IMR-90 (cell line): ENCODE measurements at regions not wholly inside any gene's neighbourhood (a gene's known extent, or its start where the extent isn't known, plus 50 kb on each side); places are given as distances from the start of the nearest gene placed in this dataset.

Source experiments
- ATAC-seq: fragments of 200-7000 bp; cut with Tn5 transposase; 2 replicates; pipeline ENCODE4 v1.9.1; 2020; ENCODE audit warnings: low read depth, mild to moderate bottlenecking, moderate library complexity
- BruUV-seq: library from RNA; stranded (reverse); fragments of 400-500 nt; replicated peaks from 2 replicates; lab custom pipeline; 2021; lab: Mats Ljungman, UMichigan
- CTCF ChIA-PET: fragments of 300-600 bp; formaldehyde crosslinking; extraction: SDS; loops from one replicate; lab custom pipeline; 2021; ENCODE audit warnings: antibody characterized with exemption; lab: Yijun Ruan, JAX
- POLR2A ChIA-PET: fragments of 300-600 bp; sonication (Branson Sonifier 250); formaldehyde crosslinking; loops from one replicate; lab custom pipeline; 2022; ENCODE audit warnings: antibody characterized with exemption; ENCODE audit not compliant: unreplicated experiment; lab: Charles Lee
- DNase-seq: peaks from one replicate; pipeline ENCODE4 v3.0.0; 2013
- H2AFZ ChIP-seq: replicated peaks from 2 replicates; pipeline ENCODE3; 2013; ENCODE audit warnings: low read length, mild to moderate bottlenecking; ENCODE audit not compliant: poor library complexity
- H2AK5ac ChIP-seq: 2 replicates; pipeline ENCODE4 v1.6.1; 2013; ENCODE audit warnings: low read depth, low read length, inconsistent platforms
- H2AK9ac ChIP-seq: replicated peaks from 2 replicates; pipeline ENCODE3; 2013; ENCODE audit warnings: mild to moderate bottlenecking, low read depth, low read length, moderate library complexity; ENCODE audit not compliant: poor library complexity
- H2BK120ac ChIP-seq: 2 replicates; pipeline ENCODE4 v1.6.1; 2013; ENCODE audit warnings: low read depth, low read length, inconsistent platforms
- H2BK15ac ChIP-seq: 3 replicates; pipeline ENCODE4 v1.6.1; 2013; ENCODE audit warnings: low read depth, low read length, inconsistent platforms
- H2BK20ac ChIP-seq: 2 replicates; pipeline ENCODE4 v1.6.1; 2013; ENCODE audit warnings: low read depth, mild to moderate bottlenecking, inconsistent platforms, low read length, moderate library complexity
- H2BK5ac ChIP-seq: 2 replicates; pipeline ENCODE4 v1.6.1; 2013; ENCODE audit warnings: mild to moderate bottlenecking, low read depth, low read length, inconsistent platforms; ENCODE audit not compliant: poor library complexity, severe bottlenecking
- H3K14ac ChIP-seq: replicated peaks from 2 replicates; pipeline ENCODE4 v1.6.1; 2013; ENCODE audit warnings: low read depth, low read length, inconsistent platforms
- H3K18ac ChIP-seq: 2 replicates; pipeline ENCODE4 v1.6.1; 2013; ENCODE audit warnings: low read depth, low read length, control low read depth
- H3K23ac ChIP-seq: 2 replicates; pipeline ENCODE4 v1.6.1; 2013; ENCODE audit warnings: low read depth, low read length, inconsistent platforms
- H3K27ac ChIP-seq: 2 replicates; pipeline ENCODE4 v1.5.1; 2013; ENCODE audit warnings: mild to moderate bottlenecking, control low read depth, low read length; ENCODE audit not compliant: insufficient read depth
- H3K27me3 ChIP-seq: 2 replicates; pipeline ENCODE4 v1.6.1; 2013; ENCODE audit warnings: low read length; ENCODE audit not compliant: control insufficient read depth, insufficient read depth
- H3K36me3 ChIP-seq: 2 replicates; pipeline ENCODE4 v1.6.1; 2013; ENCODE audit warnings: low read length, mixed read lengths; ENCODE audit not compliant: control insufficient read depth, insufficient read depth
- H3K4ac ChIP-seq: 2 replicates; pipeline ENCODE4 v1.6.1; 2013; ENCODE audit warnings: low read depth, low read length, inconsistent platforms
- H3K4me1 ChIP-seq: 2 replicates; pipeline ENCODE4 v1.6.1; 2013; ENCODE audit warnings: low read length, mixed read lengths; ENCODE audit not compliant: control insufficient read depth, insufficient read depth
- H3K4me2 ChIP-seq: 2 replicates; pipeline ENCODE4 v1.6.1; 2013; ENCODE audit warnings: low read depth, mild to moderate bottlenecking, control low read depth, low read length, moderate library complexity
- H3K4me3 ChIP-seq: 2 replicates; pipeline ENCODE4 v1.5.1; 2013; ENCODE audit warnings: low read depth, mild to moderate bottlenecking, control low read depth, low read length, moderate library complexity; ENCODE audit not compliant: insufficient read depth
- H3K56ac ChIP-seq: 2 replicates; pipeline ENCODE4 v1.6.1; 2013; ENCODE audit warnings: low read length, inconsistent platforms; ENCODE audit not compliant: insufficient read depth; ENCODE audit errors: extremely low read depth
- H3K79me1 ChIP-seq, 2 experiments: 2 replicates each; pipeline ENCODE4 v1.6.1; 2013; ENCODE audit warnings: low read length in 2 of 2, inconsistent platforms in 1 of 2, low read depth in 1 of 2
- H3K9ac ChIP-seq: 2 replicates; pipeline ENCODE4 v1.6.1; 2013; ENCODE audit warnings: low read depth, low read length, control low read depth
- H3K9me1 ChIP-seq: 2 replicates; pipeline ENCODE4 v1.6.1; 2013; ENCODE audit warnings: low read length, inconsistent platforms; ENCODE audit not compliant: insufficient read depth
- H3K9me3 ChIP-seq: 2 replicates; pipeline ENCODE4 v1.6.1; 2013; ENCODE audit warnings: low read length; ENCODE audit not compliant: control insufficient read depth, insufficient read depth
- H4K20me1 ChIP-seq: 2 replicates; pipeline ENCODE4 v1.6.1; 2013; ENCODE audit warnings: low read length, inconsistent platforms; ENCODE audit not compliant: insufficient read depth
- H4K5ac ChIP-seq: 2 replicates; pipeline ENCODE4 v1.6.1; 2013; ENCODE audit warnings: mild to moderate bottlenecking, low read depth, low read length, control low read depth
- H4K8ac ChIP-seq, 2 experiments: 2 replicates each; pipeline ENCODE4 v1.6.1; 2013; ENCODE audit warnings: low read depth in 2 of 2, low read length in 2 of 2, control low read depth in 1 of 2, inconsistent platforms in 1 of 2
- H4K91ac ChIP-seq: 2 replicates; pipeline ENCODE4 v1.6.1; 2013; ENCODE audit warnings: low read depth, low read length, inconsistent platforms; ENCODE audit not compliant: insufficient read depth
- BHLHE40 ChIP-seq: fragments of 150-350 bp; IDR thresholded peaks from 2 replicates; pipeline ENCODE4 v1.6.1; 2016; ENCODE audit warnings: mild to moderate bottlenecking, low read depth, low read length
- CEBPB ChIP-seq: IDR thresholded peaks from 2 replicates; pipeline ENCODE4 v1.6.1; 2012; ENCODE audit warnings: low read depth, low read length, improper control_type of control experiment
- CHD1 ChIP-seq: IDR thresholded peaks from 2 replicates; pipeline ENCODE4 v1.6.1; 2012; ENCODE audit warnings: low read depth, low read length, improper control_type of control experiment
- FOS ChIP-seq: fragments of 150-350 bp; IDR thresholded peaks from 2 replicates; pipeline ENCODE4 v1.6.1; 2016; ENCODE audit warnings: low read depth, low read length
- MAFK ChIP-seq: IDR thresholded peaks from 2 replicates; pipeline ENCODE4 v1.6.1; 2012; ENCODE audit warnings: low read depth, low read length, improper control_type of control experiment
- MAZ ChIP-seq: IDR thresholded peaks from 2 replicates; pipeline ENCODE4 v1.6.1; 2012; ENCODE audit warnings: low read depth, mild to moderate bottlenecking, low read length, improper control_type of control experiment, moderate library complexity, borderline replicate concordance
- MXI1 ChIP-seq: IDR thresholded peaks from 2 replicates; pipeline ENCODE4 v1.6.1; 2012; ENCODE audit warnings: low read depth, mild to moderate bottlenecking, low read length, moderate library complexity, borderline replicate concordance
- NFE2L2 ChIP-seq: fragments of 150-350 bp; IDR thresholded peaks from 2 replicates; pipeline ENCODE4 v1.6.1; 2016; ENCODE audit warnings: low read depth, mild to moderate bottlenecking, low read length
- POLR2A ChIP-seq: IDR thresholded peaks from 2 replicates; pipeline ENCODE4 v1.6.1; 2012; ENCODE audit warnings: mild to moderate bottlenecking, low read depth, low read length
- RAD21 ChIP-seq: IDR thresholded peaks from 2 replicates; pipeline ENCODE4 v1.6.1; 2012; ENCODE audit warnings: low read length, improper control_type of control experiment
- RCOR1 ChIP-seq: IDR thresholded peaks from 2 replicates; pipeline ENCODE4 v1.6.1; 2012; ENCODE audit warnings: mild to moderate bottlenecking, low read length, improper control_type of control experiment; ENCODE audit not compliant: insufficient replicate concordance
- RFX5 ChIP-seq: IDR thresholded peaks from 2 replicates; pipeline ENCODE4 v1.8.0; 2012; ENCODE audit warnings: low read depth, mild to moderate bottlenecking, low read length, moderate library complexity
- SMC3 ChIP-seq: fragments of 150-350 bp; IDR thresholded peaks from 2 replicates; pipeline ENCODE4 v1.6.1; 2016; ENCODE audit warnings: low read depth, mild to moderate bottlenecking, antibody characterized with exemption, low read length, moderate library complexity
- WGBS, 2 experiments: methylation state at CpG; one replicate each; pipeline versions ENCODE4 v1.1.5 to v1.1.7; 2013; ENCODE audit warnings: missing lambda C conversion rate in 2 of 2; ENCODE audit not compliant: insufficient read length in 1 of 2; ENCODE audit errors: extremely low coverage in 2 of 2; 5-methylcytosine and 5-hydroxymethylcytosine counted together
- dilution Hi-C: fragments of 300-500 bp; cut with HindIII; formaldehyde crosslinking; loops from one replicate; pipeline ENCODE4 v1.14.3; 2018; ENCODE audit warnings: low sequenced_read_pairs; ENCODE audit not compliant: unreplicated experiment
- in situ Hi-C: fragments of 300-500 bp; cut with MboI; formaldehyde crosslinking; loops from 3 replicates; pipeline ENCODE4 v1.14.3; 2019; ENCODE audit warnings: low sequenced_read_pairs, inconsistent platforms, mixed read lengths
- intact Hi-C: fragments of 100-400 bp; cut with micrococcal nuclease; formaldehyde crosslinking; loops from 2 replicates; pipeline ENCODE4 v1.10.0; 2022
- TF ChIP-seq, protein P1 (sequence below): fragments of 150-350 bp; IDR thresholded peaks from 2 replicates; pipeline ENCODE4 v1.6.1; 2017; ENCODE audit warnings: mild to moderate bottlenecking, antibody characterized with exemption, low read length, low read depth
- TF ChIP-seq, protein P2 (sequence below): conservative IDR thresholded peaks from 2 replicates; pipeline ENCODE4 v1.5.1; 2012; ENCODE audit warnings: mild to moderate bottlenecking, low read depth, low read length, improper control_type of control experiment
- TF ChIP-seq, protein P3 (sequence below): fragments of 150-350 bp; IDR thresholded peaks from 2 replicates; pipeline ENCODE4 v1.6.1; 2016; ENCODE audit warnings: low read depth, mild to moderate bottlenecking, low read length, moderate library complexity, borderline replicate concordance

DNA sequence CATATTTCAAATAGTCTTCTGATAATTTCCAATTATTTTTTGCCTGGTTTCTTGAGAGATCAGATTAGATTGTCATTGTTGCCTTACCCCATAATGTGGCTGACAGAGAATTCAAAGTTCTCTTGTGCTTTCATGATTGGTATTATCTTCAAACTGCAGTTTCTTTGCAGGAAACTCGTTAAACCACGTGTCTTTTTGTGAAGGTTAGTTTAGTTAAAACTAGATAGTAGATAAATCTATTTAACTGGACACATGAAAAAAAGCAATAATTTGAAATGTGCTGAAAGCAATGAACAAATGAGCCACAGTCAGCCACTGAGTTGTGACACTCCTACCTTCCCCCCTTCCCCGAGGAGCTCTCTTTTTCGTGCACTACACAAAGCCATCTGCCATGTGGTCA lies 327.5 kb upstream of the UMPS start:
- in situ Hi-C loops (no loop called here), intact Hi-C loops (no loop called here), dilution Hi-C loops (no loop called here)
- Histone ChIP-seq H4K8ac (no peak overlapping the region), H2AFZ (no peak overlapping the region), H3K9me1 (no peaks in the 10 kb centered on the region; the same call in 1 of the 2 replicates), H3K4me3 (no peak overlapping the region), H3K56ac (no peak overlapping the region), H4K91ac (no peak overlapping the region), H3K9ac (no peak overlapping the region), H3K36me3 (no peaks in the 10 kb centered on the region), H2BK5ac (no peak overlapping the region), H4K5ac (no peak overlapping the region), H2BK20ac (no peak overlapping the region), H3K4ac (no peak overlapping the region), H3K4me1 (peaks cover 4% of the 10 kb centered on the region), H2AK5ac (no peak overlapping the region), H3K18ac (no peak overlapping the region), H2BK15ac (no peak overlapping the region), H3K23ac (no peak overlapping the region), H4K20me1 (no peaks in the 10 kb centered on the region), H2AK9ac (no peak overlapping the region), H3K4me2 (no peak overlapping the region), H3K27me3 (no peaks in the 10 kb centered on the region), H3K79me1 (no peaks in the 10 kb centered on the region), H3K27ac (no peak overlapping the region), H3K14ac (no peak overlapping the region), H3K9me3 (no peaks in the 10 kb centered on the region), H2BK120ac (no peak overlapping the region)
- no TSS peak for BruUV-seq
- TF ChIP-seq FOS (no peak), MXI1 (no peak), MAZ (no peak), CHD1 (no peak), NFE2L2 (no peak), POLR2A (no peak), CEBPB (no peak), BHLHE40 (no peak), RFX5 (no peak), RCOR1 (no peak), SMC3 (no peak), MAFK (no peak), RAD21 (no peak)
- TF ChIP-seq, protein P1, sequence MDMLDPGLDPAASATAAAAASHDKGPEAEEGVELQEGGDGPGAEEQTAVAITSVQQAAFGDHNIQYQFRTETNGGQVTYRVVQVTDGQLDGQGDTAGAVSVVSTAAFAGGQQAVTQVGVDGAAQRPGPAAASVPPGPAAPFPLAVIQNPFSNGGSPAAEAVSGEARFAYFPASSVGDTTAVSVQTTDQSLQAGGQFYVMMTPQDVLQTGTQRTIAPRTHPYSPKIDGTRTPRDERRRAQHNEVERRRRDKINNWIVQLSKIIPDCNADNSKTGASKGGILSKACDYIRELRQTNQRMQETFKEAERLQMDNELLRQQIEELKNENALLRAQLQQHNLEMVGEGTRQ, result no peak
- TF ChIP-seq, protein P2, sequence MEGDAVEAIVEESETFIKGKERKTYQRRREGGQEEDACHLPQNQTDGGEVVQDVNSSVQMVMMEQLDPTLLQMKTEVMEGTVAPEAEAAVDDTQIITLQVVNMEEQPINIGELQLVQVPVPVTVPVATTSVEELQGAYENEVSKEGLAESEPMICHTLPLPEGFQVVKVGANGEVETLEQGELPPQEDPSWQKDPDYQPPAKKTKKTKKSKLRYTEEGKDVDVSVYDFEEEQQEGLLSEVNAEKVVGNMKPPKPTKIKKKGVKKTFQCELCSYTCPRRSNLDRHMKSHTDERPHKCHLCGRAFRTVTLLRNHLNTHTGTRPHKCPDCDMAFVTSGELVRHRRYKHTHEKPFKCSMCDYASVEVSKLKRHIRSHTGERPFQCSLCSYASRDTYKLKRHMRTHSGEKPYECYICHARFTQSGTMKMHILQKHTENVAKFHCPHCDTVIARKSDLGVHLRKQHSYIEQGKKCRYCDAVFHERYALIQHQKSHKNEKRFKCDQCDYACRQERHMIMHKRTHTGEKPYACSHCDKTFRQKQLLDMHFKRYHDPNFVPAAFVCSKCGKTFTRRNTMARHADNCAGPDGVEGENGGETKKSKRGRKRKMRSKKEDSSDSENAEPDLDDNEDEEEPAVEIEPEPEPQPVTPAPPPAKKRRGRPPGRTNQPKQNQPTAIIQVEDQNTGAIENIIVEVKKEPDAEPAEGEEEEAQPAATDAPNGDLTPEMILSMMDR, result no peak
- TF ChIP-seq, protein P3, sequence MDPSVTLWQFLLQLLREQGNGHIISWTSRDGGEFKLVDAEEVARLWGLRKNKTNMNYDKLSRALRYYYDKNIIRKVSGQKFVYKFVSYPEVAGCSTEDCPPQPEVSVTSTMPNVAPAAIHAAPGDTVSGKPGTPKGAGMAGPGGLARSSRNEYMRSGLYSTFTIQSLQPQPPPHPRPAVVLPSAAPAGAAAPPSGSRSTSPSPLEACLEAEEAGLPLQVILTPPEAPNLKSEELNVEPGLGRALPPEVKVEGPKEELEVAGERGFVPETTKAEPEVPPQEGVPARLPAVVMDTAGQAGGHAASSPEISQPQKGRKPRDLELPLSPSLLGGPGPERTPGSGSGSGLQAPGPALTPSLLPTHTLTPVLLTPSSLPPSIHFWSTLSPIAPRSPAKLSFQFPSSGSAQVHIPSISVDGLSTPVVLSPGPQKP, result no peak
- no peak for ATAC-seq
- POLR2A ChIA-PET, result no interaction called here
- no CpG with 5 or more reads among the region's 4 CpGs for WGBS, 2 experiments
- CTCF ChIA-PET, result interaction anchor here (0.5 kb wide), 1 partner anchor 858 kb away, joined by 3 read pairs; no protein-coding TSS in a partner anchor
- DNase-seq, result no peak
